HUES48 (cell line): ENCODE measurements at regions not wholly inside any gene's neighbourhood (a gene's known extent, or its start where the extent isn't known, plus 50 kb on each side); places are given as distances from the start of the nearest gene placed in this dataset.

Experiments used
- H3K27ac ChIP-seq: one replicate; pipeline ENCODE4 v1.7.0; 2013; ENCODE audit warnings: low read depth, low read length, inconsistent platforms
- H3K27me3 ChIP-seq: 2 replicates; pipeline ENCODE4 v1.6.1; 2013; ENCODE audit warnings: mild to moderate bottlenecking, low read length; ENCODE audit not compliant: control insufficient read depth, insufficient read depth
- H3K36me3 ChIP-seq: 2 replicates; pipeline ENCODE4 v1.6.1; 2013; ENCODE audit warnings: low read length; ENCODE audit not compliant: control insufficient read depth, insufficient read depth
- H3K4me1 ChIP-seq: 2 replicates; pipeline ENCODE4 v1.6.1; 2013; ENCODE audit warnings: mild to moderate bottlenecking, low read length; ENCODE audit not compliant: control insufficient read depth, insufficient read depth
- H3K4me3 ChIP-seq: 2 replicates; pipeline ENCODE4 v1.5.1; 2013; ENCODE audit warnings: mild to moderate bottlenecking, low read depth, low read length
- H3K9ac ChIP-seq: 2 replicates; pipeline ENCODE4 v1.6.1; 2013; ENCODE audit warnings: mild to moderate bottlenecking, low read depth, low read length, moderate library complexity
- H3K9me3 ChIP-seq: 2 replicates; pipeline ENCODE4 v1.6.1; 2013; ENCODE audit warnings: low read length; ENCODE audit not compliant: control insufficient read depth, insufficient read depth

DNA sequence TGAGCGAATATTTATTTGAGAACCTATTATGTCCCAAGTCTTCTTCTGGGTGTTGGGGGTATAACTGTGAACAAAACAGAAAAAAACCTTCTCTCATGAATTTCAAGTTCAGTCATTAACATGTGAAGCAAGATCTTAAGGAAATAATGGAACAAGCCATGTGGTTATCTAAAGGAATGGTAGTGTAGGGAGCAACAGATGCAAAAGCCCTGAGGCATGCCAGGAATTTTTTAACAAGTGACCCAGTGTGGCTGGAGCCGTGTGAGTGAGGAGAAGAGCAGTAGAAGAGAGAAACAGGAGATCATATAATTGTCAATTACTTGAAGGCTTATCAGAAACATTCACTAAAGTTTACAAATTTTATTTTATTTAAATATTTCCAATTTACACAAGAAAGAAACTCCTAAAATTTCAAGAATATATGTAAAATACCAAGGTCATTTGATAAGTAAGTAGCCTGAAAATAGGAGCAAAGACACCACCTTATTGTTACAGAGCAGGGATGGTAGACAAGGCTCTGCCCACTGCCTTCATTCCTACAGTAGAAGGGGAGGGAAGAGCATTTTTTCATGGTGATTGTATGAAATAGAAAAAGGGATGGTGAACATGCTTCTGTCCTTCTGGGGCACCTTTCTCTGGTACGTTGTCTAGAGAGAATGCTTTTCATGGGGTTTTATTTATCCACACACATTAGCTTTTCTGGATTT lies 345.1 kb downstream of the PLOD2 start:
- Histone ChIP-seq H3K9ac (no peak overlapping the region; the same call in 1 of the 2 replicates), H3K4me3 (0 out of 2 replicates have a peak overlapping the region, but pooled peaks have one; percentile 29), H3K4me1 (peaks cover 28% of the 10 kb centered on the region), H3K27ac (peak overlapping the region; percentile 75), H3K9me3 (no peaks in the 10 kb centered on the region; the same call in 1 of the 2 replicates), H3K27me3 (no peaks in the 10 kb centered on the region), H3K36me3 (no peaks in the 10 kb centered on the region)

DNA sequence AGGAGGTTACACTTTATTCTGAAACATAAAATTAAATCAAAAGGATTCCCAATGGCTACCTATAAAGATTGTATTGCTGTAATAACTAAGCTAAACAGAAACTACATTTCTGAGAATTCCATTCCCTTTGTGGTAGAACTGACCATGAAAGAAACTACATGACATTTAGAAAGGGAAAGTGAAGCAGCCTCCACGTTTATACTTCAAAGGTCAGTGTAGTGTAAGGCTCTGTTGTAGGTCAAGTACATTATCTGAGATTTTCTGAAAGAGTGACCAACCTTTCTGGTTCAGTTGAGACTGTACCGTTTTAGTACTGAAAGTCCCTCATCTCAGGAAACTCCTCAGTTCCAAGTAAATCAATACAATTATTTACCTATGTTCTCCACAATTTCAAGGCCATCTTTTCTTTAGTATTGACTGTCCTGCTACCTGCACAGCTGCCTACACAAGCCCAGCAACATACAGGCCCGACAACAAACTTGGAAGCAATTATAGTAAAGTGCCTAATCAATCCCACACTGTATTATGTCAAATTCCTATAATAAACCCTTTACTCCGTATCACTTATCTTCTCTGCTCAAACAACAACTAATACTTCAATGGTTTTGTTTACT lies 343.0 kb downstream of the PLOD2 start:
- no peaks in the 10 kb centered on the region for H3K27me3 ChIP-seq
- H3K4me1 ChIP-seq, result peaks cover 28% of the 10 kb centered on the region
- no peaks in the 10 kb centered on the region; the same call in 1 of the 2 replicates for H3K9me3 ChIP-seq
- no peak overlapping the region for H3K27ac ChIP-seq
- H3K36me3 ChIP-seq, result no peaks in the 10 kb centered on the region
- H3K9ac ChIP-seq, result no peak overlapping the region
- no peak overlapping the region for H3K4me3 ChIP-seq

DNA sequence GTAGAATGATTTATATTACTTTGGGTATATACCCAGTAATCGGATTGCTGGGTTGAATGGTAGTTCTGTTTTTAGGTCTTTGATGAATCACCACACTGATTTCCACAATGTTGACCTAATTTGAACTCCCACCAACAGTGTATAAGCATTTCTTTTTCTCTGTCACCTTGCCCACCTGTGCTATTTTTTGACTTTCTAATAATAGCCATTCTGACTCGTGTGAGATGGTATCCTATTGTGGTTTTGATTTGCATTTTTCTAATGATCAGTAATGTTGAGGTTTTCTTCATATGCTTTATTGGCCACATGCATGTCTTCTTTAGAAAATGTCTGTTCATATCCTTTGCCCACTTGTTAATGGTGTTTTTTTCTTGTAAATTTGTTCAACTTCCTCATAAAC lies 340.8 kb downstream of the PLOD2 start:
- Histone ChIP-seq H3K27ac (no peak overlapping the region), H3K4me1 (peaks cover 22% of the 10 kb centered on the region), H3K27me3 (no peaks in the 10 kb centered on the region), H3K36me3 (no peaks in the 10 kb centered on the region), H3K9me3 (no peaks in the 10 kb centered on the region; the same call in 1 of the 2 replicates), H3K9ac (no peak overlapping the region), H3K4me3 (no peak overlapping the region)

DNA sequence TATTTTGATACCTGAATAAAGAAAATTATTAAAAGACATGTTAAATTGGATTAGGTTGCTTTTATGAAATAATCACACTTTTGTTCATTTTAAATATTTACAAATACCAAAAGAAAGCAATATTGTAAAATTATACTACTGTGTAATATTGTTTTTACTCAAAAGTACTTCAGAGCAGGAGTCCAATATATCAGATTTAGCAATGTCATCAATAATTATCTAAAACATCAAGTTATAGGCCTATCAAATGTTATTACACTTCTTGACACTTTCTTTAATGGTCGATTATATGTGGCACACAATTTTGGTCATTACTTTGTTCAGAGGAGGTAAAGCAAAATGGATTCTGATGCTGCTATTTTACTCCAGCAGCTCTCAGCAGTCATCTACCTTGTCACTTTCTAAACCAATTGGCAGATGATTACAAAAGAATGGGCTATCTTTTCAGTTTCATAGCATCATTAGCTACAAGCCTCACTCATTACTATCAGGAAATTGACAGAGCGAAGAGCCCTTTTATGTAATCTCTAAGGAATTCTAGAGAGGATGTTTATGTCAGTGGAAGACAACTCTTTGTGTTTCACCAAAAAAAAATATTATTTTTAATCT lies 318.6 kb downstream of the PLOD2 start:
- Histone ChIP-seq H3K36me3 (no peaks in the 10 kb centered on the region), H3K27ac (no peak overlapping the region), H3K27me3 (no peaks in the 10 kb centered on the region), H3K4me1 (no peaks in the 10 kb centered on the region), H3K9ac (no peak overlapping the region), H3K4me3 (no peak overlapping the region), H3K9me3 (no peaks in the 10 kb centered on the region)

DNA sequence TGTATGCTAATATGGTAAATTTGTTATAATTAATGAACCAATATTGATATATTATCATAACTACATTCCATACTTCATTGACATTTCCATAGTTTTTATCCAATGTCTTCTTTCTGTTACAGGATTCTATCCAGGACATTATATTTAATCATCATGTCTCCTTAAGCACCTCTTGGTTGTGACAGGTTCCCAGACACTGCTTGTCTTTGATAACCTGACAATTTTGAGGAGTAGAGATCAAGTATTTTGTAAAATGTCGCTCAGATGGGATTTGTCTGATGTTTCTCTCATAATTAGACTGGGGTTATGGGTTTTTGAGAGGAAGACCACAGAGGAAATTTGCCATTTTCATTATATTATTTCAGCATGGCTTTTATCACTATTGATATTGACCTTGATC lies 317.4 kb downstream of the PLOD2 start:
- no peaks in the 10 kb centered on the region for H3K9me3 ChIP-seq
- no peak overlapping the region for H3K27ac ChIP-seq
- H3K27me3 ChIP-seq, result no peaks in the 10 kb centered on the region
- H3K4me1 ChIP-seq, result no peaks in the 10 kb centered on the region
- no peaks in the 10 kb centered on the region for H3K36me3 ChIP-seq
- no peak overlapping the region for H3K9ac ChIP-seq
- H3K4me3 ChIP-seq, result no peak overlapping the region

DNA sequence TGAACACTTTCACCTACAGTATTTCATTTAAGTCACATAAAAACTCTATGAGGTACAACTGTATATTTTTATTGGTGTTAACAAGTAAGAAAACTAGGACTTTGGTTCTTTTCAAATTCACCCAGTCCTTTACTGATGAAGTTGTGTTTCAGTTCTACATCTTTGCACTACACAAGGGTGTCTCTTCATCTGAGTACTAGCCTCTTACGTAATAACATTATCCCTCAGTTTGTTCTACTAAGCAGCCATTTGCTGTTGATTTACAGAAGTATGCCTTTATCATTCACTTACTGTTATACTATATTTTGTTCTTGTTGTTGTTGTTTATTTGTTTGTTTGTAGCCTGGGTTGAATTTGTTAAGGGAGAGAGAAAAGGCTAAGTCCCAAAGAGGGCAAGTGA lies 311.9 kb downstream of the PLOD2 start:
- no peaks in the 10 kb centered on the region for H3K9me3 ChIP-seq
- no peak overlapping the region for H3K4me3 ChIP-seq
- no peak overlapping the region for H3K9ac ChIP-seq
- H3K36me3 ChIP-seq, result no peaks in the 10 kb centered on the region
- no peak overlapping the region for H3K27ac ChIP-seq
- 0 out of 2 replicates have a peak, but pooled peaks cover 5% of the 10 kb centered on the region for H3K4me1 ChIP-seq
- no peaks in the 10 kb centered on the region for H3K27me3 ChIP-seq

DNA sequence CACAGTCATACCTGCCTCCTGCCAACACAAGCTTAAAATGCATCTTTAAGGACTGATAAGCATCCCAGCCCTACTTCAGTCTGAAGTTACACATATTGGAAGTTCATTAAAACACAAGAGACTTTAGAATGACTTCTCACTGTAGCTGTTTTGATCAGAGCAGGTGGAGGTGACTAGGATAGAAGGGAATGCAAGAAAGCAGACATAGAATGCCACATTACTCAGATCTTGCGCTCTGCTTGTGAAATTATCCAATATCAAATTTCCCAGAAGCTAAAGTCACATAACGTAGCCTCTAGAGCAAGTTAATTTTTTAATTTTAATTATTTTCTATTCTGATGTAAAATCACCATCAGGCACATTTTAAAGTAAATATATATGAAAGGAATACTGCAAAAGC lies 306.5 kb downstream of the PLOD2 start:
- H3K27me3 ChIP-seq, result no peaks in the 10 kb centered on the region
- no peaks in the 10 kb centered on the region for H3K36me3 ChIP-seq
- H3K9me3 ChIP-seq, result no peaks in the 10 kb centered on the region
- no peak overlapping the region for H3K27ac ChIP-seq
- H3K4me3 ChIP-seq, result no peak overlapping the region
- no peaks in the 10 kb centered on the region for H3K4me1 ChIP-seq
- no peak overlapping the region for H3K9ac ChIP-seq

DNA sequence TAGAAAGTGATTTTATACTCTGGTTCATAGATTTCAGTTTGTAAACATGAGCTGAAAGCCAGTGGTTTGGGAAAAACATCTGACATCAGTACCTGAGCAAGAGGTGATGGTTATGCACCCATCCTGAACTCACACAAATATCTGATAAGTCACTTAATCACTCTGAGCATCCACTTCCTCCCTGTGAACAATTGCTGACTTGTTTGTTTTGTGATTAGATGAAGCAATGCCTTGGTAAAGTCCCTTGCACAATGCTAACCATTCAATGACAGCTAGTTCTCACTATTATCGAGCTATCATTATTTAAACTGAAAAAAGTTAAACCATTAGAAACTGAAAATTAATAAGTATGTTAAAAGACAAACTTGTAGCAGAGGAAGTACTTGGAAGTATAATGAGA lies 303.0 kb downstream of the PLOD2 start:
- Histone ChIP-seq H3K9ac (no peak overlapping the region), H3K27ac (no peak overlapping the region), H3K27me3 (no peaks in the 10 kb centered on the region), H3K36me3 (no peaks in the 10 kb centered on the region), H3K4me3 (no peak overlapping the region), H3K4me1 (no peaks in the 10 kb centered on the region), H3K9me3 (no peaks in the 10 kb centered on the region)

DNA sequence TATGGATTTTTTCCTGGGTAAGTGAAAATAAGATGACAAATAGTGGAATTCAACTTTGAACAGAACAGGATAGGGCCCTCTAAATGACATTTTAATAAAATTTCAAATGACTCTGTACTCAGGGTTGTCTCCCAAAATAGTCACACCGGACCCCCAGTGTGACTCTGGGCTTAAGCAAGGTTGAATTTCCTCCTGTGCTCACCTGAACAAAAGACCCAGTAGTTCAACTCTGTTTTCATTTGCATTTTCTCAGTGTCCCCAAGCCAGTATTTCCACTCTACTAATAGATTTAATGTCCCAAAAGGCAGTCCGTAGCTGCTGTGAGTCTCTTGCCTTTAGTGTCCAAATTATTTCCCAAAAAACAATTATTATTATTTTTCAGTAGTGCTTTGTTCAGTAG lies 296.6 kb downstream of the PLOD2 start:
- Histone ChIP-seq H3K9ac (no peak overlapping the region), H3K4me1 (peaks cover 13% of the 10 kb centered on the region), H3K27ac (no peak overlapping the region), H3K27me3 (no peaks in the 10 kb centered on the region), H3K9me3 (no peaks in the 10 kb centered on the region), H3K4me3 (no peak overlapping the region), H3K36me3 (no peaks in the 10 kb centered on the region)

DNA sequence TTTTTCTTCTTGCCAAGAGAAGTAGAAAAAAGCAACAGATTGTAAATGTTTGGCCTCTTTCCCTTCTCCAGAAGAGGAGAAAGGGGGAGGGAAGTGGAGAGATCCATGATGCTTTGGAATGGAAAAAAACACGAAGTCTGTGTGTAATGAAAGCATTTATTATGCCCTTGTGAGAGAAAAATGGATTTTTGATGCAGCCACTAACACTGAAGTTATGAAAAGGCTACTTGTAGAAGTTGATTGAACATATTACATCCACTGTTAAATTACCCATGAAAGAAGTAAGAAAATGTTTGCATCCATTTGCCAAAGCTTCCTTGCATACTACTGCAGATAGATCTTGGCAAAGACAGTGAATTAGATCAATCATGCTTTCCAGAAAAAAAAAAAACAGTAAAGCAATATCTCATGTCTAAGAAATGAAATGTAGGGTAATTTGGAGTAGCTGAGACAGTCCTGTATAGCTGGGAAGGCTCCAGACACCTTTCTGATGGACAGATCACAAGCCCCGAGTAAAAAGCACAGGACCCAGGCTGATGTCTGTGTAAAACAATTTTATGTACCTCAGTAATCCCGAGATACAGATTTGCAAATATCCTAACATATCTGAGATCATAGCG lies 295.5 kb downstream of the PLOD2 start:
- H3K9me3 ChIP-seq, result no peaks in the 10 kb centered on the region

DNA sequence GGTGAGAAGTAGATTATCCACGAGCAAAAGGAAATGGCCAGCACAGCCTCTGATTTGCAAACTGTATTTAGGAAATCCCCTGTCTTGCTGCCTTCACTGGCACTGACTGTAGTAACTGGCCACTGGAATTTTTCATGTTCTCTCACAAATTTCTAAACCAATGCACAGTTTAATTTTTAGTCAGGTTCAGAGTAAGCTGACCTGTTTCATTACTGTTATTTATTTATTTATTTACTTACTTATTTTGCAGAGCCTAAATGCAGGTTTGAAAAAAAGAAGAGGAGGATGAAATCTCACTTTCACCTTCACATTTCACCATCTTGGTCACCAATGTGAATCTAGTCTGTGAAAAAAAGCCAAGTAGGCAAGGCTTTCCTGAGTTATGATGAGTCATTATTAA lies 291.0 kb downstream of the PLOD2 start:
- Histone ChIP-seq H3K27ac (no peak overlapping the region), H3K4me3 (no peak overlapping the region), H3K36me3 (no peaks in the 10 kb centered on the region), H3K9ac (no peak overlapping the region), H3K4me1 (no peaks in the 10 kb centered on the region), H3K27me3 (no peaks in the 10 kb centered on the region), H3K9me3 (no peaks in the 10 kb centered on the region)

More for the DNA sequence above, 295.5 kb downstream of the PLOD2 start:
- Histone ChIP-seq H3K27ac (no peak overlapping the region), H3K4me3 (no peak overlapping the region), H3K36me3 (no peaks in the 10 kb centered on the region), H3K27me3 (no peaks in the 10 kb centered on the region), H3K9ac (no peak overlapping the region), H3K4me1 (peaks cover 13% of the 10 kb centered on the region)
